ENCODE measurements at regions not wholly inside any gene's neighbourhood (a gene's known extent, or its start where the extent isn't known, plus 50 kb on each side); places are given as distances from the start of the nearest gene placed in this dataset.
"Not testable (repeated sequence)": the region's sequence is repeated elsewhere in the genome, so short reads cannot be mapped to it uniquely, and the experiment has no call there.

GRCh38 chr6:168992446-168993144 lies 261.1 kb downstream of the THBS2 start:
- Histone ChIP-seq H3K9me3 (ENCODE audit: insufficient read depth, low read depth) (no peaks in the 10 kb centered on the region), H3K4me2 (no peak overlapping the region), H3K27me3 (ENCODE audit: insufficient read depth, low read depth) (peaks cover 22% of the 10 kb centered on the region), H2AFZ (no peak overlapping the region), H3K4me3 (no peak overlapping the region), H3K4me1 (replicated peaks; ENCODE audit: insufficient read depth) (no peaks in the 10 kb centered on the region), H3K36me3 (ENCODE audit: low read depth) (no peaks in the 10 kb centered on the region), H3K27ac (no peak overlapping the region), H3K9me2 (ENCODE audit: insufficient read depth) (no peaks in the 10 kb centered on the region), H3K79me2 (ENCODE audit: low read depth) (no peaks in the 10 kb centered on the region), H4K20me1 (ENCODE audit: insufficient read depth) (no peaks in the 10 kb centered on the region), H3F3A (ENCODE audit: insufficient read depth, low read depth) (no peaks in the 10 kb centered on the region)
- intact Hi-C loops (cut with micrococcal nuclease; ENCODE audit: unreplicated experiment): no loop called here
- ChIA-PET CTCF (no interaction called here), POLR2A (ENCODE audit: unreplicated experiment) (no interaction called here)
- no peak for DNase-seq
- no TSS peak for BruUV-seq (replicated peaks)
- TF ChIP-seq CTCF (conservative IDR thresholded peaks at IDR 0.05) (no peak), EZH2 (IDR thresholded peaks at IDR 0.05; ENCODE audit: low read depth) (no peak)

- H3F3A ChIP-seq (ENCODE audit: insufficient read depth, low read depth); H3K4me2 ChIP-seq; intact Hi-C loops (cut with micrococcal nuclease; ENCODE audit: unreplicated experiment): not testable (repeated sequence)
Measured at GRCh38 chr6:168991695-168992094, 262.0 kb downstream of the THBS2 start.

GRCh38 chr6:168990019-168990751 lies 263.5 kb downstream of the THBS2 start:
- DNase-seq: no peak
- no peaks in the 10 kb centered on the region for H3K9me3 ChIP-seq (ENCODE audit: insufficient read depth, low read depth)
- TF ChIP-seq EZH2 (IDR thresholded peaks at IDR 0.05; ENCODE audit: low read depth) (no peak), CTCF (conservative IDR thresholded peaks at IDR 0.05) (no peak)
- no peaks in the 10 kb centered on the region for H3K36me3 ChIP-seq (ENCODE audit: low read depth)
- ChIA-PET POLR2A (ENCODE audit: unreplicated experiment) (no interaction called here), CTCF (no interaction called here)
- no peak overlapping the region for H3K27ac ChIP-seq
- H4K20me1 ChIP-seq (ENCODE audit: insufficient read depth): no peaks in the 10 kb centered on the region
- H3K4me2 ChIP-seq: no peak overlapping the region
- BruUV-seq (replicated peaks): no TSS peak
- no peaks in the 10 kb centered on the region for H3F3A ChIP-seq (ENCODE audit: insufficient read depth, low read depth)
- H3K4me1 ChIP-seq (replicated peaks; ENCODE audit: insufficient read depth): no peaks in the 10 kb centered on the region
- intact Hi-C loops (cut with micrococcal nuclease; ENCODE audit: unreplicated experiment): no loop called here
- no peak overlapping the region for H3K4me3 ChIP-seq
- peaks cover 6% of the 10 kb centered on the region; the same call in 1 of the 2 replicates for H3K27me3 ChIP-seq (ENCODE audit: insufficient read depth, low read depth)
- no peaks in the 10 kb centered on the region for H3K79me2 ChIP-seq (ENCODE audit: low read depth)
- no peak overlapping the region for H2AFZ ChIP-seq
- H3K9me2 ChIP-seq (ENCODE audit: insufficient read depth): no peaks in the 10 kb centered on the region; the same call in 1 of the 2 replicates

More at GRCh38 chr6:168991695-168992094, 262.0 kb downstream of the THBS2 start:
- DNase-seq; H3K79me2 ChIP-seq (ENCODE audit: low read depth); CTCF ChIA-PET; H2AFZ ChIP-seq; H4K20me1 ChIP-seq (ENCODE audit: insufficient read depth); H3K4me1 ChIP-seq (replicated peaks; ENCODE audit: insufficient read depth); H3K36me3 ChIP-seq (ENCODE audit: low read depth); H3K4me3 ChIP-seq; BruUV-seq (replicated peaks); H3K9me3 ChIP-seq (ENCODE audit: insufficient read depth, low read depth); H3K27ac ChIP-seq; POLR2A ChIA-PET (ENCODE audit: unreplicated experiment); H3K9me2 ChIP-seq (ENCODE audit: insufficient read depth): not testable (repeated sequence)
- H3K27me3 ChIP-seq (ENCODE audit: insufficient read depth, low read depth): peaks cover 18% of the 10 kb centered on the region
